ENCODE measurements at regions not wholly inside any gene's neighbourhood (a gene's known extent, or its start where the extent isn't known, plus 50 kb on each side); places are given as distances from the start of the nearest gene placed in this dataset.

DNA sequence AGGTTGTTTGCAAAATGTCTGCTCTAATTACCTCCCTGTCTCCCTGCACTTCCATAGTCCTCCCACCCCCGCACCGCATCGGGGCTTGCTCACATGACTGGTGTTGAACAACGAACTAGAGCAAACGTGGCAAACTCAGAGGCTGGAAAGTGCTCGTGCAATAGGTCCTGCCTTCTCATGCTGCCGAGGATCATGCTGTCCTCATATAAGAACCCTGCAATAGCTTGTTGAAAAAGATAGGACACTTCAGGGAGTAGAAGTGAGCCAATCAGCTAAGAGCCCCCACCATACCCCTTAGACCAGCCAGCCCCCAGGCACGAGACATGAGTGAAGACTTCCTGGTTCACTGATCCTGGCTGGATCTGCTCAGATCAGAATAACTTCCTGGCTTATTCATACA lies 219.2 kb downstream of the C6orf118 start:
- no peaks in the 10 kb centered on the region for H3K36me3 ChIP-seq
- no peaks in the 10 kb centered on the region for H3K4me1 ChIP-seq
- no peak for TF ChIP-seq CTCF (IDR thresholded peaks at IDR 0.05; ENCODE audit: low read depth, low read length)
- DNase-seq = no peak
- H3K4me3 ChIP-seq (ENCODE audit: low read depth, low read length) = no peak overlapping the region
- no peaks in the 10 kb centered on the region for H3K9me3 ChIP-seq
- no peaks in the 10 kb centered on the region for H3K27me3 ChIP-seq

GRCh38 chr6:165086814-165087213 lies 222.6 kb downstream of the C6orf118 start:
- no peak for DNase-seq
- Histone ChIP-seq H3K36me3 (no peaks in the 10 kb centered on the region), H3K4me3 (ENCODE audit: low read depth, low read length) (no peak overlapping the region), H3K9me3 (no peaks in the 10 kb centered on the region), H3K27me3 (no peaks in the 10 kb centered on the region), H3K4me1 (no peaks in the 10 kb centered on the region)
- TF ChIP-seq CTCF (IDR thresholded peaks at IDR 0.05; ENCODE audit: low read depth, low read length) = no peak

DNA sequence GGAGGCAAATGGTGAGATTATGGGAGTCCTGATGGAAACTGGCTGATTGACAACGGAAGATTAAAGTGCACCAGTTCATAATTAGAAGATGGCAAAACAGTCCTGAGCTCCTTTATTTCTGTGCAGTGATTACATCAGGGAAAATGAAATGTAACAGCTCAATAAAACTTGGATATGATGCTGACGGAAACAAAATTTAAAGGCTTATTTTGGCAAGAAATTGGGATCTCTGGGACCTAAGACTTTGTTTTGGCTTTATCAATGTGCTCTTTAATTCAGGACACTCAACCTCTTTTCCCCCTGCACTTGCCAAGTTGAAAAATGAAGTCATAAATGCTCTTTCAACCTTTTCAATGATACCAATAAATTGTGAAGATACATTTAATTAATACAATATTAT lies 226.8 kb downstream of the C6orf118 start:
- Histone ChIP-seq H3K4me3 (ENCODE audit: low read depth, low read length) (no peak overlapping the region), H3K4me1 (no peaks in the 10 kb centered on the region), H3K9me3 (no peaks in the 10 kb centered on the region), H3K27me3 (no peaks in the 10 kb centered on the region), H3K36me3 (no peaks in the 10 kb centered on the region)
- no peak for TF ChIP-seq CTCF (IDR thresholded peaks at IDR 0.05; ENCODE audit: low read depth, low read length)
- DNase-seq = no peak

DNA sequence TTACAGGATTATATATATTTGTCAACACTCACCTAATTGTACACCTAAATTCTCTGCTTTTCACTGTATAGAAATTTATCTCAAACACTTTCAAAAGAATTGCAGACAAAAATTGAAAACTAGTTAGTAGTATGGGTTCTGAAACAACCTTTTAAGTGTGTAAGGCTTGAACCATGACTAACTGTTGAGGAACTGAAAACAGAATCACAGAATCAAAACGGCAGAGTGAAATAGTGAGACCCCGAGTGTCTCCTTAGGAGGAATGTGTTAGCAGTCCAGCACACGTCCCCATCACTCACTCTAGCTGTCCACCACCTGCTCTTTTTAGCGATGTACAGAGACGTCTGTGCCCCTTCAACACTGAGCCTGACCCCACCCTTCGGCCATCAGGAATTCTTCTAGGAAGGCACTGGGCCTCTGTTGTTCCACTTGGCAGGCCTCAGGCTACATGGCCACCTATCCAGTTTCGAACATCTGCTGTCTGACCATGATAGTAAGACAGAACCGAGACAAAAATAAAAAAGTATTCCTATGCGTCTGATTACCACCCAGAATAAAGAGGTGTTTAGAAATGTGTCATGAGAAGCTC lies 227.4 kb downstream of the C6orf118 start:
- Histone ChIP-seq H3K9me3 (no peaks in the 10 kb centered on the region), H3K36me3 (no peaks in the 10 kb centered on the region), H3K4me1 (no peaks in the 10 kb centered on the region), H3K4me3 (ENCODE audit: low read depth, low read length) (no peak overlapping the region), H3K27me3 (no peaks in the 10 kb centered on the region)
- no peak for DNase-seq
- no peak for TF ChIP-seq CTCF (IDR thresholded peaks at IDR 0.05; ENCODE audit: low read depth, low read length)

DNA sequence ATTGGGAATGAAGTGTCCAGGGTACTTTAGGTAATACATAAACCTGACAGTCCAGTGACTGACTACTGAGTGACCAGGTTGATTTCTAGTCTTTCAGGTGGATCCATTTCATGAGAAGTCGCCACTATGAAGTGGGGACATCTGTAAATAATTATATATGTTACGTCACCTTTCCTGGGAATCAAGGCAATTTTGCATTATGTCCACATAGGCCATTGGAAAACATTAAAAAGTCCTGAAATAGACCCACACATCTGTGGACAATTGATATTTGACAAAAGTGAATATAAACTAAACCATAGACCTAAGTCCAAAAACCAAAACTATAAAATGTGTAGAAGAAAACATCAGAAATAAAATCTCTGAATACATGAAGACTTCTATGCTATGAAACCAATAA lies 231.5 kb downstream of the C6orf118 start:
- no peak for TF ChIP-seq CTCF (IDR thresholded peaks at IDR 0.05; ENCODE audit: low read depth, low read length)
- H3K9me3 ChIP-seq = no peaks in the 10 kb centered on the region

GRCh38 chr6:165071906-165072305 lies 237.5 kb downstream of the C6orf118 start:
- Histone ChIP-seq H3K36me3 (no peaks in the 10 kb centered on the region), H3K4me1 (no peaks in the 10 kb centered on the region), H3K9me3 (no peaks in the 10 kb centered on the region), H3K27me3 (no peaks in the 10 kb centered on the region), H3K4me3 (ENCODE audit: low read depth, low read length) (no peak overlapping the region)
- DNase-seq = no peak
- TF ChIP-seq CTCF (IDR thresholded peaks at IDR 0.05; ENCODE audit: low read depth, low read length) = no peak

More for the DNA sequence above, 231.5 kb downstream of the C6orf118 start:
- no peak for DNase-seq
- no peak overlapping the region for H3K4me3 ChIP-seq (ENCODE audit: low read depth, low read length)
- no peaks in the 10 kb centered on the region for H3K27me3 ChIP-seq
- no peaks in the 10 kb centered on the region for H3K4me1 ChIP-seq
- H3K36me3 ChIP-seq = no peaks in the 10 kb centered on the region
